GM23248 (cell line): ENCODE measurements at regions not wholly inside any gene's neighbourhood (a gene's known extent, or its start where the extent isn't known, plus 50 kb on each side); places are given as distances from the start of the nearest gene placed in this dataset.

ENCODE experiments used
- DNase-seq: peaks from one replicate; pipeline ENCODE4 v3.0.0-alpha.2; 2015
- H2AFZ ChIP-seq: fragments of 200-600 bp; sonication (generic); 2 replicates; pipeline ENCODE4 v1.6.1; 2016; ENCODE audit warnings: antibody characterized with exemption
- H3F3A ChIP-seq: fragments of 200-600 bp; sonication (generic); 2 replicates; pipeline ENCODE4 v1.6.1; 2016; ENCODE audit warnings: mild to moderate bottlenecking, antibody characterized with exemption, mixed run types; ENCODE audit not compliant: insufficient read depth
- H3K27ac ChIP-seq: fragments of 200-600 bp; sonication (generic); 2 replicates; pipeline ENCODE4 v1.5.1; 2016; ENCODE audit warnings: mild to moderate bottlenecking
- H3K27me3 ChIP-seq: fragments of 200-600 bp; sonication (generic); replicated peaks from 2 replicates; pipeline ENCODE4 v1.6.1; 2016; ENCODE audit warnings: mild to moderate bottlenecking; ENCODE audit not compliant: insufficient read depth
- H3K36me3 ChIP-seq: fragments of 200-600 bp; sonication (generic); 2 replicates; pipeline ENCODE4 v1.6.1; 2016; ENCODE audit warnings: low read depth, mild to moderate bottlenecking
- H3K4me1 ChIP-seq: fragments of 200-600 bp; sonication (generic); 2 replicates; pipeline ENCODE4 v1.6.1; 2016; ENCODE audit warnings: mild to moderate bottlenecking; ENCODE audit not compliant: insufficient read depth
- H3K4me2 ChIP-seq: fragments of 200-600 bp; sonication (generic); one replicate; pipeline ENCODE4 v1.6.1; 2016; ENCODE audit warnings: mild to moderate bottlenecking; ENCODE audit not compliant: unreplicated experiment
- H3K4me3 ChIP-seq: fragments of 200-600 bp; sonication (generic); 2 replicates; pipeline ENCODE4 v1.5.1; 2016; ENCODE audit warnings: mild to moderate bottlenecking
- H3K79me2 ChIP-seq: fragments of 200-600 bp; sonication (generic); 2 replicates; pipeline ENCODE4 v1.6.1; 2016; ENCODE audit warnings: mild to moderate bottlenecking; ENCODE audit not compliant: insufficient read depth
- H3K9ac ChIP-seq: fragments of 200-600 bp; sonication (generic); 2 replicates; pipeline ENCODE4 v1.6.1; 2016; ENCODE audit warnings: mild to moderate bottlenecking
- H3K9me2 ChIP-seq: fragments of 200-600 bp; sonication (generic); 2 replicates; pipeline ENCODE4 v1.6.1; 2016; ENCODE audit warnings: mixed run types, mild to moderate bottlenecking, moderate library complexity; ENCODE audit not compliant: insufficient read depth
- H3K9me3 ChIP-seq: fragments of 200-600 bp; sonication (generic); one replicate; pipeline ENCODE4 v1.6.1; 2017; ENCODE audit warnings: low read depth
- H4K20me1 ChIP-seq: fragments of 200-600 bp; sonication (generic); 2 replicates; pipeline ENCODE4 v1.6.0; 2016; ENCODE audit not compliant: insufficient read depth
- EZH2 ChIP-seq: fragments of 200-600 bp; sonication (generic); IDR thresholded peaks from 2 replicates; pipeline ENCODE4 v1.6.1; 2018; ENCODE audit warnings: antibody characterized with exemption, mild to moderate bottlenecking; ENCODE audit not compliant: insufficient read depth, poor library complexity, severe bottlenecking
- EZH2phosphoT487 ChIP-seq: fragments of 200-600 bp; sonication (generic); IDR thresholded peaks from 2 replicates; pipeline ENCODE4 v1.6.1; 2018; ENCODE audit warnings: antibody characterized with exemption, moderate library complexity, mild to moderate bottlenecking, low read depth; ENCODE audit not compliant: insufficient read depth
- WGBS, 2 experiments: methylation state at CpG; one replicate each; pipeline ENCODE4 v1.1.6; 2015 to 2017; ENCODE audit warnings: low lambda C conversion rate in 2 of 2, low coverage in 1 of 2; ENCODE audit errors: missing lambda C conversion rate in 2 of 2; 5-methylcytosine and 5-hydroxymethylcytosine counted together
- in situ Hi-C: fragments of 300-500 bp; cut with MboI; formaldehyde crosslinking; loops from 2 replicates; pipeline ENCODE4 v1.15.0; 2020

DNA sequence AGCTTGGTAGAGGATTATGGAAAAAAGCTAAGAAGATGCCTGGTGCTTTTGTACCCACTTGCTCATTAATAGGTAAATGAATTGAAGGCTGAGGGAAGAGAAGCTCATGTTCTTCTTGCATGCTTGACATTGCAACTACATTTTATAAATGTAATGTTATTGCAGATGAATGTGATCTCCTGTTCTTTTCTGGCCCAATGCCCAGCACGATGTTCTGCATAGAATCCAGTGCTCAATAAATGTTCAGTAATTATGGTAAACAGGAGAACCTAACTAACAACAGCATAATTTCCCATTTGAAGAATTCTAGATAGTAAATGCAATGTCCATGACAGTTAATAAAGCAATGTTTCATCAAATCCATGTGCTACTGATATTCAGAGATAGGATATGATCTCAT is 638.2 kb upstream of the SOX9 start:
- H3K4me1 ChIP-seq = no peaks in the 10 kb centered on the region
- no peak for TF ChIP-seq EZH2
- TF ChIP-seq EZH2phosphoT487 = no peak
- in situ Hi-C loops = loop anchor here (10.0 kb wide), 1 partner anchor 1062 kb away; no protein-coding TSS in a partner anchor
- no peaks in the 10 kb centered on the region for H3K9me2 ChIP-seq
- no peaks in the 10 kb centered on the region for H4K20me1 ChIP-seq
- no peaks in the 10 kb centered on the region for H3K27me3 ChIP-seq
- no peaks in the 10 kb centered on the region for H3F3A ChIP-seq
- H3K27ac ChIP-seq = no peak overlapping the region
- no peak overlapping the region for H3K9ac ChIP-seq
- H3K9me3 ChIP-seq = no peaks in the 10 kb centered on the region
- no peak for DNase-seq
- no peaks in the 10 kb centered on the region for H3K79me2 ChIP-seq
- no peaks in the 10 kb centered on the region for H3K36me3 ChIP-seq
- 0% methylated on average over 1 of the region's 1 CpG for WGBS, 2 experiments
- H3K4me2 ChIP-seq = no peak overlapping the region
- no peak overlapping the region for H3K4me3 ChIP-seq
- H2AFZ ChIP-seq = no peak overlapping the region

GRCh38 chr17:71484546-71484945 is 636.3 kb upstream of the SOX9 start:
- Histone ChIP-seq H3K27ac (no peak overlapping the region), H4K20me1 (no peaks in the 10 kb centered on the region), H3K27me3 (no peaks in the 10 kb centered on the region), H3K9ac (no peak overlapping the region), H3K36me3 (no peaks in the 10 kb centered on the region), H3K4me2 (no peak overlapping the region), H3K9me3 (no peaks in the 10 kb centered on the region), H3F3A (no peaks in the 10 kb centered on the region), H3K4me3 (no peak overlapping the region), H2AFZ (0 out of 2 replicates have a peak overlapping the region, but pooled peaks have one; percentile 14), H3K4me1 (no peaks in the 10 kb centered on the region), H3K9me2 (no peaks in the 10 kb centered on the region), H3K79me2 (no peaks in the 10 kb centered on the region)
- no peak for DNase-seq
- TF ChIP-seq EZH2phosphoT487 (no peak), EZH2 (no peak)
- WGBS, 2 experiments = 30 to 35% methylated on average over 1 of the region's 1 CpG
- in situ Hi-C loops = loop anchor here (10.0 kb wide), 1 partner anchor 1060 kb away; no protein-coding TSS in a partner anchor

DNA sequence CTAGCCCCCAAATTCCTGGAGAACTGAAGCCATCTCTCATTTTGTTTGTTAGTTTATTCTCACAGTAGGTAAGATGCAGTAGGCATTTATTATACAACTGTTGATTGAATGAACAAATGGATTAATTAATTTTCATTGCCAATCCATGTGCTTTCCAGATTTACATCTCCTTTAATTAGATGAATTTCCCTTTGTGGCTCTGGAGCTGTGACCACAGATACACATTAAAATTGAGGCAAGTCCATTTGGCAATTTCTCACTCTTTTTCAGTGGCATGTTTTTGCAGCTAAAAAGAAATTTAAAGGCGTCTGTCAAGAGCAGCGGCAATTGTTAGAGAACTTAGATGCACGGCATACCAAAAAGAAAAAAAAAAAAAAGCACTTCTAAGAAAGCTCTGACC is 635.4 kb upstream of the SOX9 start:
- H3K4me2 ChIP-seq = no peak overlapping the region
- no peaks in the 10 kb centered on the region for H4K20me1 ChIP-seq
- no peak overlapping the region for H3K9ac ChIP-seq
- H3K9me2 ChIP-seq = no peaks in the 10 kb centered on the region
- H3K27me3 ChIP-seq = no peaks in the 10 kb centered on the region
- H3K79me2 ChIP-seq = no peaks in the 10 kb centered on the region
- H3K4me3 ChIP-seq = no peak overlapping the region
- no peaks in the 10 kb centered on the region for H3K36me3 ChIP-seq
- H3K9me3 ChIP-seq = no peaks in the 10 kb centered on the region
- H2AFZ ChIP-seq = no peak overlapping the region
- no peak for DNase-seq
- no peaks in the 10 kb centered on the region for H3K4me1 ChIP-seq
- H3K27ac ChIP-seq = no peak overlapping the region
- no peak for TF ChIP-seq EZH2
- no peak for TF ChIP-seq EZH2phosphoT487
- WGBS, 2 experiments = 96% methylated on average over 3 of the region's 3 CpGs
- in situ Hi-C loops = loop anchor here (10.0 kb wide), 1 partner anchor 1059 kb away; no protein-coding TSS in a partner anchor
- no peaks in the 10 kb centered on the region for H3F3A ChIP-seq

DNA sequence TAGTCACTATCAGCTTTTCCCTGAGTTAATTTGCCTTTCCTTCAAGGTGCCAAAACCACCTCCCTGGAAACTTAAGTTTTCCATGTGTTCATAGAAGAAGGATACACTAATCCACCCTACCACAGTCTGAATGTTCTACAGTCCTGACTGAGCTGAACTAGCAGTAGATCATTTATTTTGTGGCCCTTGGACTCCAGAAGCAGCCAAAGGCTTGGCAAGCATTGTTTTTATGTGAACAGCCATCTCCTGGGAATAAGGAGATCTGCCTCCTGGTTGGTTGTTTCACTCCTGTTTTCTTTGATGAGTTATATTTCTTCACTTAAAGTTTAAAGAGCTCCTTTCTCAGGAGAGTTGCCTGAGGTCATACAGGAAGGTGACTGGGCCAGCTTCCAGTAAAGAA is 634.6 kb upstream of the SOX9 start:
- in situ Hi-C loops = loop anchor here (10.0 kb wide), 1 partner anchor 1059 kb away; no protein-coding TSS in a partner anchor

DNA sequence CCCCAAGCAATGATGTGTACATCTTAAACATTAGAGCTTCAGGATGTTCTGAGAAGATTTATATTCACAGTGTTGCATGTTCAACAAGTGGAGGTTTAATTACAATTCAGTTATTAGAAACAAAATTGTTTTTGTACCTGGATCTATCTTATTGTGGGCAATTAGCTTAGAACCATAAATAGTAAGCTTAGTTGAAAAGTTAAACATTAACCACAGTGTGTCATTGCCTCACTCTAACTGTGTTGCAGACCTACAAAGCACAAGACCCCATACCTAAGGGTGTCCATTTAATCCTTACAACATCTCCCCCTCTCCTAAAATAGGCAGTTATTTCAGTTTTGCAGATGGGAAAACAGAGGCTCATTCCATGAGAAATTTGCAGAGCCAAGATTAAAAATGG is 632.0 kb upstream of the SOX9 start:
- H3K27ac ChIP-seq = no peak overlapping the region
- peaks cover 4% of the 10 kb centered on the region; the same call in 1 of the 2 replicates for H3F3A ChIP-seq
- no peaks in the 10 kb centered on the region for H3K27me3 ChIP-seq
- in situ Hi-C loops = loop anchor here (10.0 kb wide), 1 partner anchor 1056 kb away; no protein-coding TSS in a partner anchor
- H2AFZ ChIP-seq = no peak overlapping the region
- no peaks in the 10 kb centered on the region; the same call in 1 of the 2 replicates for H3K9me2 ChIP-seq
- no peaks in the 10 kb centered on the region for H3K79me2 ChIP-seq
- DNase-seq = no peak
- no peaks in the 10 kb centered on the region for H3K9me3 ChIP-seq
- H3K9ac ChIP-seq = no peak overlapping the region
- no peaks in the 10 kb centered on the region for H3K36me3 ChIP-seq
- TF ChIP-seq EZH2 (no peak), EZH2phosphoT487 (no peak)
- H3K4me2 ChIP-seq = no peak overlapping the region
- peaks cover 10% of the 10 kb centered on the region for H3K4me1 ChIP-seq
- no peak overlapping the region for H3K4me3 ChIP-seq
- H4K20me1 ChIP-seq = no peaks in the 10 kb centered on the region

More for the DNA sequence above, 634.6 kb upstream of the SOX9 start:
- no peaks in the 10 kb centered on the region for H3K27me3 ChIP-seq
- H3K4me3 ChIP-seq = no peak overlapping the region
- no peak overlapping the region for H3K27ac ChIP-seq
- no peaks in the 10 kb centered on the region for H3F3A ChIP-seq
- H2AFZ ChIP-seq = no peak overlapping the region
- H4K20me1 ChIP-seq = no peaks in the 10 kb centered on the region
- no peaks in the 10 kb centered on the region for H3K9me2 ChIP-seq
- no peaks in the 10 kb centered on the region for H3K9me3 ChIP-seq
- TF ChIP-seq EZH2phosphoT487 (no peak), EZH2 (no peak)
- no peaks in the 10 kb centered on the region for H3K79me2 ChIP-seq
- peak; percentile 45 for DNase-seq
- H3K4me2 ChIP-seq = no peak overlapping the region
- no peaks in the 10 kb centered on the region for H3K36me3 ChIP-seq
- no peak overlapping the region for H3K9ac ChIP-seq
- H3K4me1 ChIP-seq = no peaks in the 10 kb centered on the region
